IMR-90 (cell line): ENCODE measurements at regions not wholly inside any gene's neighbourhood (a gene's known extent, or its start where the extent isn't known, plus 50 kb on each side); places are given as distances from the start of the nearest gene placed in this dataset.

ENCODE experiments used
- ATAC-seq: fragments of 200-7000 bp; cut with Tn5 transposase; 2 replicates; pipeline ENCODE4 v1.9.1; 2020; ENCODE audit warnings: low read depth, mild to moderate bottlenecking, moderate library complexity
- BruUV-seq: library from RNA; stranded (reverse); fragments of 400-500 nt; replicated peaks from 2 replicates; lab custom pipeline; 2021; lab: Mats Ljungman, UMichigan
- CTCF ChIA-PET: fragments of 300-600 bp; formaldehyde crosslinking; extraction: SDS; loops from one replicate; lab custom pipeline; 2021; ENCODE audit warnings: antibody characterized with exemption; lab: Yijun Ruan, JAX
- POLR2A ChIA-PET: fragments of 300-600 bp; sonication (Branson Sonifier 250); formaldehyde crosslinking; loops from one replicate; lab custom pipeline; 2022; ENCODE audit warnings: antibody characterized with exemption; ENCODE audit not compliant: unreplicated experiment; lab: Charles Lee
- DNase-seq: peaks from one replicate; pipeline ENCODE4 v3.0.0; 2013
- H2AFZ ChIP-seq: replicated peaks from 2 replicates; pipeline ENCODE3; 2013; ENCODE audit warnings: low read length, mild to moderate bottlenecking; ENCODE audit not compliant: poor library complexity
- H2AK5ac ChIP-seq: 2 replicates; pipeline ENCODE4 v1.6.1; 2013; ENCODE audit warnings: low read depth, low read length, inconsistent platforms
- H2AK9ac ChIP-seq: replicated peaks from 2 replicates; pipeline ENCODE3; 2013; ENCODE audit warnings: mild to moderate bottlenecking, low read depth, low read length, moderate library complexity; ENCODE audit not compliant: poor library complexity
- H2BK120ac ChIP-seq: 2 replicates; pipeline ENCODE4 v1.6.1; 2013; ENCODE audit warnings: low read depth, low read length, inconsistent platforms
- H2BK15ac ChIP-seq: 3 replicates; pipeline ENCODE4 v1.6.1; 2013; ENCODE audit warnings: low read depth, low read length, inconsistent platforms
- H2BK20ac ChIP-seq: 2 replicates; pipeline ENCODE4 v1.6.1; 2013; ENCODE audit warnings: low read depth, mild to moderate bottlenecking, inconsistent platforms, low read length, moderate library complexity
- H2BK5ac ChIP-seq: 2 replicates; pipeline ENCODE4 v1.6.1; 2013; ENCODE audit warnings: mild to moderate bottlenecking, low read depth, low read length, inconsistent platforms; ENCODE audit not compliant: poor library complexity, severe bottlenecking
- H3K14ac ChIP-seq: replicated peaks from 2 replicates; pipeline ENCODE4 v1.6.1; 2013; ENCODE audit warnings: low read depth, low read length, inconsistent platforms
- H3K18ac ChIP-seq: 2 replicates; pipeline ENCODE4 v1.6.1; 2013; ENCODE audit warnings: low read depth, low read length, control low read depth
- H3K23ac ChIP-seq: 2 replicates; pipeline ENCODE4 v1.6.1; 2013; ENCODE audit warnings: low read depth, low read length, inconsistent platforms
- H3K27ac ChIP-seq: 2 replicates; pipeline ENCODE4 v1.5.1; 2013; ENCODE audit warnings: mild to moderate bottlenecking, control low read depth, low read length; ENCODE audit not compliant: insufficient read depth
- H3K27me3 ChIP-seq: 2 replicates; pipeline ENCODE4 v1.6.1; 2013; ENCODE audit warnings: low read length; ENCODE audit not compliant: control insufficient read depth, insufficient read depth
- H3K36me3 ChIP-seq: 2 replicates; pipeline ENCODE4 v1.6.1; 2013; ENCODE audit warnings: low read length, mixed read lengths; ENCODE audit not compliant: control insufficient read depth, insufficient read depth
- H3K4ac ChIP-seq: 2 replicates; pipeline ENCODE4 v1.6.1; 2013; ENCODE audit warnings: low read depth, low read length, inconsistent platforms
- H3K4me1 ChIP-seq: 2 replicates; pipeline ENCODE4 v1.6.1; 2013; ENCODE audit warnings: low read length, mixed read lengths; ENCODE audit not compliant: control insufficient read depth, insufficient read depth
- H3K4me2 ChIP-seq: 2 replicates; pipeline ENCODE4 v1.6.1; 2013; ENCODE audit warnings: low read depth, mild to moderate bottlenecking, control low read depth, low read length, moderate library complexity
- H3K4me3 ChIP-seq: 2 replicates; pipeline ENCODE4 v1.5.1; 2013; ENCODE audit warnings: low read depth, mild to moderate bottlenecking, control low read depth, low read length, moderate library complexity; ENCODE audit not compliant: insufficient read depth
- H3K56ac ChIP-seq: 2 replicates; pipeline ENCODE4 v1.6.1; 2013; ENCODE audit warnings: low read length, inconsistent platforms; ENCODE audit not compliant: insufficient read depth; ENCODE audit errors: extremely low read depth
- H3K79me1 ChIP-seq, 2 experiments: 2 replicates each; pipeline ENCODE4 v1.6.1; 2013; ENCODE audit warnings: low read length in 2 of 2, inconsistent platforms in 1 of 2, low read depth in 1 of 2
- H3K9ac ChIP-seq: 2 replicates; pipeline ENCODE4 v1.6.1; 2013; ENCODE audit warnings: low read depth, low read length, control low read depth
- H3K9me1 ChIP-seq: 2 replicates; pipeline ENCODE4 v1.6.1; 2013; ENCODE audit warnings: low read length, inconsistent platforms; ENCODE audit not compliant: insufficient read depth
- H3K9me3 ChIP-seq: 2 replicates; pipeline ENCODE4 v1.6.1; 2013; ENCODE audit warnings: low read length; ENCODE audit not compliant: control insufficient read depth, insufficient read depth
- H4K20me1 ChIP-seq: 2 replicates; pipeline ENCODE4 v1.6.1; 2013; ENCODE audit warnings: low read length, inconsistent platforms; ENCODE audit not compliant: insufficient read depth
- H4K5ac ChIP-seq: 2 replicates; pipeline ENCODE4 v1.6.1; 2013; ENCODE audit warnings: mild to moderate bottlenecking, low read depth, low read length, control low read depth
- H4K8ac ChIP-seq, 2 experiments: 2 replicates each; pipeline ENCODE4 v1.6.1; 2013; ENCODE audit warnings: low read depth in 2 of 2, low read length in 2 of 2, control low read depth in 1 of 2, inconsistent platforms in 1 of 2
- H4K91ac ChIP-seq: 2 replicates; pipeline ENCODE4 v1.6.1; 2013; ENCODE audit warnings: low read depth, low read length, inconsistent platforms; ENCODE audit not compliant: insufficient read depth
- BHLHE40 ChIP-seq: fragments of 150-350 bp; IDR thresholded peaks from 2 replicates; pipeline ENCODE4 v1.6.1; 2016; ENCODE audit warnings: mild to moderate bottlenecking, low read depth, low read length
- CTCF ChIP-seq: conservative IDR thresholded peaks from 2 replicates; pipeline ENCODE4 v1.5.1; 2012; ENCODE audit warnings: mild to moderate bottlenecking, low read depth, low read length, improper control_type of control experiment
- FOS ChIP-seq: fragments of 150-350 bp; IDR thresholded peaks from 2 replicates; pipeline ENCODE4 v1.6.1; 2016; ENCODE audit warnings: low read depth, low read length
- MAFK ChIP-seq: IDR thresholded peaks from 2 replicates; pipeline ENCODE4 v1.6.1; 2012; ENCODE audit warnings: low read depth, low read length, improper control_type of control experiment
- MAZ ChIP-seq: IDR thresholded peaks from 2 replicates; pipeline ENCODE4 v1.6.1; 2012; ENCODE audit warnings: low read depth, mild to moderate bottlenecking, low read length, improper control_type of control experiment, moderate library complexity, borderline replicate concordance
- MXI1 ChIP-seq: IDR thresholded peaks from 2 replicates; pipeline ENCODE4 v1.6.1; 2012; ENCODE audit warnings: low read depth, mild to moderate bottlenecking, low read length, moderate library complexity, borderline replicate concordance
- NFE2L2 ChIP-seq: fragments of 150-350 bp; IDR thresholded peaks from 2 replicates; pipeline ENCODE4 v1.6.1; 2016; ENCODE audit warnings: low read depth, mild to moderate bottlenecking, low read length
- POLR2A ChIP-seq: IDR thresholded peaks from 2 replicates; pipeline ENCODE4 v1.6.1; 2012; ENCODE audit warnings: mild to moderate bottlenecking, low read depth, low read length
- RAD21 ChIP-seq: IDR thresholded peaks from 2 replicates; pipeline ENCODE4 v1.6.1; 2012; ENCODE audit warnings: low read length, improper control_type of control experiment
- RCOR1 ChIP-seq: IDR thresholded peaks from 2 replicates; pipeline ENCODE4 v1.6.1; 2012; ENCODE audit warnings: mild to moderate bottlenecking, low read length, improper control_type of control experiment; ENCODE audit not compliant: insufficient replicate concordance
- RFX5 ChIP-seq: IDR thresholded peaks from 2 replicates; pipeline ENCODE4 v1.8.0; 2012; ENCODE audit warnings: low read depth, mild to moderate bottlenecking, low read length, moderate library complexity
- USF2 ChIP-seq: fragments of 150-350 bp; IDR thresholded peaks from 2 replicates; pipeline ENCODE4 v1.6.1; 2017; ENCODE audit warnings: mild to moderate bottlenecking, antibody characterized with exemption, low read length, low read depth
- WGBS, 2 experiments: methylation state at CpG; one replicate each; pipeline versions ENCODE4 v1.1.5 to v1.1.7; 2013; ENCODE audit warnings: missing lambda C conversion rate in 2 of 2; ENCODE audit not compliant: insufficient read length in 1 of 2; ENCODE audit errors: extremely low coverage in 2 of 2; 5-methylcytosine and 5-hydroxymethylcytosine counted together
- dilution Hi-C: fragments of 300-500 bp; cut with HindIII; formaldehyde crosslinking; loops from one replicate; pipeline ENCODE4 v1.14.3; 2018; ENCODE audit warnings: low sequenced_read_pairs; ENCODE audit not compliant: unreplicated experiment
- in situ Hi-C: fragments of 300-500 bp; cut with MboI; formaldehyde crosslinking; loops from 3 replicates; pipeline ENCODE4 v1.14.3; 2019; ENCODE audit warnings: low sequenced_read_pairs, inconsistent platforms, mixed read lengths
- intact Hi-C: fragments of 100-400 bp; cut with micrococcal nuclease; formaldehyde crosslinking; loops from 2 replicates; pipeline ENCODE4 v1.10.0; 2022
- TF ChIP-seq, protein P1 (sequence below): fragments of 150-350 bp; IDR thresholded peaks from 2 replicates; pipeline ENCODE4 v1.6.1; 2016; ENCODE audit warnings: low read depth, mild to moderate bottlenecking, low read length, moderate library complexity, borderline replicate concordance

GRCh38 chr17:429589-429988 is 77.0 kb upstream of the RPH3AL start:
- Histone ChIP-seq H4K8ac (no peak overlapping the region), H2AK5ac (no peak overlapping the region), H3K27me3 (no peaks in the 10 kb centered on the region), H2AFZ (no peak overlapping the region), H4K91ac (no peak overlapping the region), H2BK20ac (no peak overlapping the region), H3K4me1 (no peaks in the 10 kb centered on the region), H3K14ac (no peak overlapping the region), H2BK15ac (no peak overlapping the region), H3K4me3 (no peak overlapping the region), H3K56ac (no peak overlapping the region), H3K4me2 (no peak overlapping the region), H4K5ac (no peak overlapping the region), H2BK120ac (no peak overlapping the region), H3K23ac (no peak overlapping the region), H3K9ac (no peak overlapping the region), H3K79me1 (no peaks in the 10 kb centered on the region), H3K27ac (no peak overlapping the region), H4K20me1 (no peaks in the 10 kb centered on the region), H3K9me1 (no peaks in the 10 kb centered on the region), H3K4ac (no peak overlapping the region), H2AK9ac (no peak overlapping the region), H3K36me3 (no peaks in the 10 kb centered on the region), H3K18ac (no peak overlapping the region), H2BK5ac (no peak overlapping the region), H3K9me3 (peaks cover 7% of the 10 kb centered on the region)
- intact Hi-C loops (no loop called here), in situ Hi-C loops (no loop called here), dilution Hi-C loops (no loop called here)
- ChIA-PET POLR2A (no interaction called here), CTCF (no interaction called here)
- WGBS, 2 experiments = 40% methylated on average over 1 of the region's 8 CpGs; no CpG with 5 or more reads in 1 of the 2 experiments
- DNase-seq (no peak), ATAC-seq (no peak)
- BruUV-seq = no TSS peak
- no peak for TF ChIP-seq RAD21
- TF ChIP-seq, protein P1, sequence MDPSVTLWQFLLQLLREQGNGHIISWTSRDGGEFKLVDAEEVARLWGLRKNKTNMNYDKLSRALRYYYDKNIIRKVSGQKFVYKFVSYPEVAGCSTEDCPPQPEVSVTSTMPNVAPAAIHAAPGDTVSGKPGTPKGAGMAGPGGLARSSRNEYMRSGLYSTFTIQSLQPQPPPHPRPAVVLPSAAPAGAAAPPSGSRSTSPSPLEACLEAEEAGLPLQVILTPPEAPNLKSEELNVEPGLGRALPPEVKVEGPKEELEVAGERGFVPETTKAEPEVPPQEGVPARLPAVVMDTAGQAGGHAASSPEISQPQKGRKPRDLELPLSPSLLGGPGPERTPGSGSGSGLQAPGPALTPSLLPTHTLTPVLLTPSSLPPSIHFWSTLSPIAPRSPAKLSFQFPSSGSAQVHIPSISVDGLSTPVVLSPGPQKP = no peak
- TF ChIP-seq USF2 = no peak
- no peak for TF ChIP-seq MXI1
- no peak for TF ChIP-seq CTCF
- no peak for TF ChIP-seq MAZ
- TF ChIP-seq BHLHE40 = no peak
- TF ChIP-seq MAFK = no peak
- TF ChIP-seq NFE2L2 = no peak
- no peak for TF ChIP-seq RFX5
- TF ChIP-seq RCOR1 = no peak
- TF ChIP-seq POLR2A = no peak
- TF ChIP-seq FOS = no peak
